PFSK-1 (cell line): ENCODE measurements at regions not wholly inside any gene's neighbourhood (a gene's known extent, or its start where the extent isn't known, plus 50 kb on each side); places are given as distances from the start of the nearest gene placed in this dataset.

ENCODE experiments used
- FOXP2 ChIP-seq: optimal IDR thresholded peaks from 2 replicates; pipeline ENCODE3; 2011; ENCODE audit warnings: borderline replicate concordance, control low read depth, inconsistent platforms; ENCODE audit not compliant: insufficient read depth; ENCODE audit errors: extremely low read length, extremely low read depth
- POLR2AphosphoS5 ChIP-seq: IDR thresholded peaks from 2 replicates; pipeline ENCODE4 v1.6.1; 2012; ENCODE audit warnings: low read depth, mild to moderate bottlenecking, control low read depth, low read length, moderate library complexity
- REST ChIP-seq, 2 experiments: IDR thresholded peaks; 2 replicates each; pipeline versions ENCODE4 v1.6.1 to v1.8.0; 2011 to 2012; ENCODE audit warnings: low read depth in 2 of 2, low read length in 2 of 2, control low read depth in 1 of 2, inconsistent platforms in 1 of 2, mild to moderate bottlenecking in 1 of 2, moderate library complexity in 1 of 2; ENCODE audit not compliant: insufficient read depth in 1 of 2
- SIN3A ChIP-seq: IDR thresholded peaks from 2 replicates; pipeline ENCODE4 v1.6.1; 2012; ENCODE audit warnings: mild to moderate bottlenecking, low read length, moderate library complexity, borderline replicate concordance; ENCODE audit not compliant: insufficient read depth
- TAF1 ChIP-seq: IDR thresholded peaks from 2 replicates; pipeline ENCODE4 v1.6.1; 2012; ENCODE audit warnings: low read length, control low read depth, borderline replicate concordance; ENCODE audit not compliant: insufficient read depth

GRCh38 chr9:38128752-38129270 lies 59.8 kb upstream of the SHB start:
- TF ChIP-seq POLR2AphosphoS5 (no peak), REST (IDR thresholded peaks at IDR 0.05; ENCODE audit: insufficient read depth in 1 of 2, low read depth in 2 of 2, low read length in 2 of 2) (no peak), TAF1 (no peak), SIN3A (no peak), FOXP2 (no peak)
